Natural killer cell (primary cell): ENCODE measurements at regions not wholly inside any gene's neighbourhood (a gene's known extent, or its start where the extent isn't known, plus 50 kb on each side); places are given as distances from the start of the nearest gene placed in this dataset.

Experiments used
- ATAC-seq, 3 donors: fragments of 150-1000 bp in 2 of 3; fragments of 200-7000 bp in 1 of 3; cut with Tn5 transposase; 1 replicate in 1 of 3; 2 replicates in 2 of 3; pipeline ENCODE4 v1.10.0; 2021; ENCODE audit warnings: mild to moderate bottlenecking in 2 of 3, moderate library complexity in 2 of 3
- DNase-seq, 2 donors: peaks; one replicate each; pipeline versions ENCODE4 v3.0.0 to v3.0.0-alpha.2; 2013 to 2021; ENCODE audit warnings: mixed read lengths in 1 of 2
- H3K27ac ChIP-seq: one replicate; pipeline ENCODE4 v1.5.1; 2013; ENCODE audit warnings: mild to moderate bottlenecking, low read length
- H3K27me3 ChIP-seq: one replicate; pipeline ENCODE4 v1.6.1; 2013; ENCODE audit warnings: low read length; ENCODE audit not compliant: control insufficient read depth, insufficient read depth
- H3K36me3 ChIP-seq: one replicate; pipeline ENCODE4 v1.6.1; 2013; ENCODE audit warnings: low read length; ENCODE audit not compliant: control insufficient read depth, insufficient read depth
- H3K4me1 ChIP-seq: one replicate; pipeline ENCODE4 v1.6.1; 2013; ENCODE audit warnings: low read length; ENCODE audit not compliant: control insufficient read depth, insufficient read depth
- H3K4me3 ChIP-seq: one replicate; pipeline ENCODE4 v1.5.1; 2013; ENCODE audit warnings: low read length
- H3K9me3 ChIP-seq: one replicate; pipeline ENCODE4 v1.6.1; 2013; ENCODE audit warnings: low read length; ENCODE audit not compliant: control insufficient read depth, insufficient read depth
- H3K27ac Mint-ChIP-seq, 2 donors: one replicate each; pipeline ENCODE4 v1.8.0; 2022; ENCODE audit warnings: mild to moderate bottlenecking in 2 of 2, mixed read lengths in 2 of 2, moderate library complexity in 1 of 2
- H3K27me3 Mint-ChIP-seq, 2 donors: one replicate each; pipeline ENCODE4 v1.8.0; 2022; ENCODE audit warnings: low read depth in 2 of 2, mixed read lengths in 2 of 2
- H3K36me3 Mint-ChIP-seq: one replicate; pipeline ENCODE4 v1.8.0; 2022; ENCODE audit warnings: mixed read lengths
- H3K4me1 Mint-ChIP-seq, 2 donors: one replicate each; pipeline ENCODE4 v1.8.0; 2022; ENCODE audit warnings: mixed read lengths in 2 of 2
- H3K4me3 Mint-ChIP-seq: one replicate; pipeline ENCODE4 v1.8.0; 2022; ENCODE audit warnings: mild to moderate bottlenecking, moderate library complexity, mixed read lengths
- H3K9me3 Mint-ChIP-seq, 2 donors: one replicate each; pipeline ENCODE4 v1.8.0; 2022; ENCODE audit warnings: mixed read lengths in 2 of 2
- CTCF ChIP-seq: fragments of 200-600 bp; IDR thresholded peaks from one replicate; pipeline ENCODE4 v1.8.0; 2022; ENCODE audit warnings: antibody characterized with exemption
- WGBS: methylation state at CpG from one replicate; pipeline ENCODE4 v1.1.7; 2013; ENCODE audit warnings: missing lambda C conversion rate; ENCODE audit not compliant: insufficient coverage; 5-methylcytosine and 5-hydroxymethylcytosine counted together
- intact Hi-C: fragments of 100-400 bp; cut with micrococcal nuclease; formaldehyde crosslinking; loops from one replicate; pipeline ENCODE4 v1.14.2; 2022

GRCh38 chr2:12035956-12036639 is 289.7 kb downstream of the LPIN1 start:
- DNase-seq (no peak), ATAC-seq (no peak)
- H3K27me3 Mint-ChIP-seq: peaks cover 29 to 69% of the 10 kb centered on the region in 2 donors
- Histone ChIP-seq H3K9me3 (peaks cover 11% of the 10 kb centered on the region), H3K36me3 (no peaks in the 10 kb centered on the region), H3K4me3 (no peak overlapping the region), H3K27me3 (peaks cover 12% of the 10 kb centered on the region), H3K27ac (no peak overlapping the region), H3K4me1 (peaks cover 20% of the 10 kb centered on the region)
- no CpG with 5 or more reads among the region's 1 CpG for WGBS
- no peak for TF ChIP-seq CTCF
- intact Hi-C loops: no loop called here
- peaks cover 46 to 80% of the 10 kb centered on the region in 2 donors for H3K4me1 Mint-ChIP-seq
- H3K9me3 Mint-ChIP-seq: no peaks in the 10 kb centered on the region
- no peaks in the 10 kb centered on the region for H3K36me3 Mint-ChIP-seq
- peak overlapping the region; percentile 54 for H3K4me3 Mint-ChIP-seq
- peak overlapping the region in 1 of 2 donors; percentile 10 for H3K27ac Mint-ChIP-seq

GRCh38 chr2:12036640-12036983 is 290.2 kb downstream of the LPIN1 start:
- Histone ChIP-seq H3K9me3 (peaks cover 11% of the 10 kb centered on the region), H3K4me1 (peaks cover 20% of the 10 kb centered on the region), H3K27ac (no peak overlapping the region), H3K36me3 (no peaks in the 10 kb centered on the region), H3K4me3 (no peak overlapping the region), H3K27me3 (peaks cover 12% of the 10 kb centered on the region)
- Mint-ChIP-seq H3K27me3 (peaks cover 29 to 68% of the 10 kb centered on the region in 2 donors), H3K4me3 (peak overlapping the region; percentile 43), H3K4me1 (peaks cover 46 to 80% of the 10 kb centered on the region in 2 donors), H3K9me3 (no peaks in the 10 kb centered on the region), H3K27ac (peak overlapping the region in 1 of 2 donors; percentile 10), H3K36me3 (no peaks in the 10 kb centered on the region)
- intact Hi-C loops: no loop called here
- ATAC-seq (peak in 2 of 3 donors; percentile 57 to 67), DNase-seq (peak in 1 of 2 donors; percentile 39)
- 16% methylated on average over 8 of the region's 8 CpGs for WGBS
- no peak for TF ChIP-seq CTCF

DNA sequence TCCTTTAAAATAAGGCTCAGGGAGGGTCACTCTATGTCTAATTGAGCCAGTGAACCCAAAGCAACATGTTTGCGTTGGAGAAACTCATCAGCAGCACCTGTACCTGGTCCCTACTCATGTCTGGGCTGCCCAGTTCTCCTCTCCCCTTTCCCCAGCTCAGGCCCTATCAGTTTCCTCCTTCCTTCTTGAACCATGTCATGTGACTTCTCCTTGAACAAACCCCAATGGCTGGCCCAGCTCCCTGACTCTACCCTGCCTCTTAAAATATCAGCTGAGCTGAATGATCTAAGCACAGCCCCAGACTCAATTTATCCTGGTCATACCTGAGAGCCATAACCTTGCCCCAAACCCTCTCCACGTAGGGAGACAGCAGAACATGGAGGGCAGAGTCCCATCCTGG is 290.9 kb downstream of the LPIN1 start:
- H3K9me3 Mint-ChIP-seq: no peaks in the 10 kb centered on the region
- H3K4me3 Mint-ChIP-seq: peak overlapping the region; percentile 43
- H3K4me1 ChIP-seq: peaks cover 20% of the 10 kb centered on the region
- peaks cover 47 to 83% of the 10 kb centered on the region in 2 donors for H3K4me1 Mint-ChIP-seq
- H3K27me3 Mint-ChIP-seq: peaks cover 29 to 65% of the 10 kb centered on the region in 2 donors
- peak overlapping the region in 1 of 2 donors; percentile 10 for H3K27ac Mint-ChIP-seq
- no peak for DNase-seq
- H3K36me3 Mint-ChIP-seq: no peaks in the 10 kb centered on the region
- peaks cover 11% of the 10 kb centered on the region for H3K9me3 ChIP-seq
- H3K27ac ChIP-seq: no peak overlapping the region
- peak in 1 of 3 donors; percentile 8 for ATAC-seq
- peaks cover 12% of the 10 kb centered on the region for H3K27me3 ChIP-seq
- 100% methylated on average over 2 of the region's 2 CpGs for WGBS
- no peak overlapping the region for H3K4me3 ChIP-seq
- no peak for TF ChIP-seq CTCF
- H3K36me3 ChIP-seq: no peaks in the 10 kb centered on the region
- intact Hi-C loops: no loop called here

DNA sequence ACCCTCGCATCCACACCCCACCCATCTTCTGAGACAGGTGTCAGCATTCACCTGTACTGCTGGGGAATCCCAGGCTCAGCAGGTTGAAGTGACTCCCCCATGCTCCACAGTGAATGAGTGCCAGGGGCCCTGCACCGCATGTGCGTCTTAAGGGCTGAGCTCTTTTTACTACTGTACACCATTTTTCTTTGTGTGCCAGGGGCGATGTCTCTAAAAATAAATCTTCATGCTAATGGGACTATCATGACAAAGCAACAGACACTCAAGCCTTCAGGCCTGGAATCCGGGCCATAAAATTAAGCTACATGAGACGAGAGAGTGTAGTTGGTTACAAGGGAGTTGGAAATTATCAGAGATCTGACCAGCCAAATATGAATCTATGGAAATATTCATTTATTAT is 294.8 kb downstream of the LPIN1 start:
- H3K4me1 Mint-ChIP-seq: peaks cover 53 to 91% of the 10 kb centered on the region in 2 donors
- H3K36me3 Mint-ChIP-seq: peaks cover 21% of the 10 kb centered on the region
- Histone ChIP-seq H3K36me3 (no peaks in the 10 kb centered on the region), H3K4me3 (no peak overlapping the region), H3K4me1 (peaks cover 39% of the 10 kb centered on the region), H3K27ac (no peak overlapping the region), H3K9me3 (peaks cover 11% of the 10 kb centered on the region), H3K27me3 (peaks cover 5% of the 10 kb centered on the region)
- no peak overlapping the region for H3K4me3 Mint-ChIP-seq
- intact Hi-C loops: no loop called here
- 94% methylated on average over 6 of the region's 6 CpGs for WGBS
- H3K27me3 Mint-ChIP-seq: peaks cover 17 to 57% of the 10 kb centered on the region in 2 donors
- no peaks in the 10 kb centered on the region for H3K9me3 Mint-ChIP-seq
- H3K27ac Mint-ChIP-seq: no peak overlapping the region
- ATAC-seq: no peak
- TF ChIP-seq CTCF: no peak
- no peak for DNase-seq
